SK-N-SH treated with all-trans-retinoic acid at 6 μM for 48 hours (cell line): ENCODE measurements at regions not wholly inside any gene's neighbourhood (a gene's known extent, or its start where the extent isn't known, plus 50 kb on each side); places are given as distances from the start of the nearest gene placed in this dataset.

Source experiments
- ATAC-seq: fragments of 200-7000 bp; cut with Tn5 transposase; 3 replicates; pipeline ENCODE4 v1.9.1; 2020; ENCODE audit warnings: mild to moderate bottlenecking, moderate library complexity
- ARNTL ChIP-seq: fragments of 450-650 bp; formaldehyde crosslinking; IDR thresholded peaks from 2 replicates; pipeline ENCODE4 v1.5.0; 2020; ENCODE audit warnings: low read depth, mild to moderate bottlenecking, moderate library complexity, borderline replicate concordance
- BACH2 ChIP-seq: fragments of 250-450 bp; sonication (Bioruptor Pico); IDR thresholded peaks from 2 replicates; pipeline ENCODE4 v1.9.0; 2021; ENCODE audit warnings: mild to moderate bottlenecking, borderline replicate concordance
- CREB5 ChIP-seq: fragments of 250-450 bp; sonication (Bioruptor Pico); IDR thresholded peaks from 2 replicates; pipeline ENCODE4 v1.5.1; 2020; ENCODE audit warnings: low read depth, mild to moderate bottlenecking, moderate library complexity
- CSRNP3 ChIP-seq: fragments of 250-450 bp; sonication (Bioruptor Pico); IDR thresholded peaks from 2 replicates; pipeline ENCODE4 v1.5.1; 2021; ENCODE audit warnings: mild to moderate bottlenecking, moderate library complexity
- ESRRG ChIP-seq: fragments of 250-450 bp; sonication (Bioruptor Pico); IDR thresholded peaks from 2 replicates; pipeline ENCODE4 v1.6.1; 2021; ENCODE audit warnings: mild to moderate bottlenecking
- GLIS3 ChIP-seq: fragments of 250-450 bp; sonication (Bioruptor Pico); IDR thresholded peaks from 2 replicates; pipeline ENCODE4 v1.5.0; 2020; ENCODE audit warnings: mild to moderate bottlenecking, moderate library complexity
- ISL1 ChIP-seq: fragments of 250-450 bp; sonication (Bioruptor Pico); IDR thresholded peaks from 2 replicates; pipeline ENCODE4 v2.1.2; 2022; ENCODE audit warnings: mild to moderate bottlenecking, moderate library complexity
- PATZ1 ChIP-seq: fragments of 250-450 bp; sonication (Bioruptor Pico); IDR thresholded peaks from 2 replicates; pipeline ENCODE4 v1.8.0; 2020; ENCODE audit warnings: mild to moderate bottlenecking, moderate library complexity, borderline replicate concordance
- POU6F1 ChIP-seq: fragments of 250-450 bp; sonication (Bioruptor Pico); IDR thresholded peaks from 2 replicates; pipeline ENCODE4 v1.8.0; 2021; ENCODE audit warnings: low read depth, mild to moderate bottlenecking, moderate library complexity, borderline replicate concordance
- RARB ChIP-seq: fragments of 250-450 bp; sonication (Bioruptor Pico); IDR thresholded peaks from 2 replicates; pipeline ENCODE4 v1.8.0; 2021; ENCODE audit warnings: mild to moderate bottlenecking, moderate library complexity
- TCF4 ChIP-seq: fragments of 250-450 bp; sonication (Bioruptor Pico); IDR thresholded peaks from 2 replicates; pipeline ENCODE4 v1.8.0; 2021; ENCODE audit warnings: mild to moderate bottlenecking, moderate library complexity, borderline replicate concordance
- TOX ChIP-seq: fragments of 250-450 bp; sonication (Bioruptor Pico); IDR thresholded peaks from 2 replicates; pipeline ENCODE4 v1.8.0; 2021; ENCODE audit warnings: mild to moderate bottlenecking, moderate library complexity, borderline replicate concordance
- TSHZ2 ChIP-seq: fragments of 250-450 bp; sonication (Bioruptor Pico); IDR thresholded peaks from 2 replicates; pipeline ENCODE4 v1.5.0; 2020; ENCODE audit warnings: mild to moderate bottlenecking, moderate library complexity
- ZC3H10 ChIP-seq: fragments of 250-450 bp; sonication (Bioruptor Pico); IDR thresholded peaks from 2 replicates; pipeline ENCODE4 v1.5.1; 2021; ENCODE audit warnings: mild to moderate bottlenecking, moderate library complexity
- ZFP3 ChIP-seq: fragments of 250-450 bp; sonication (Bioruptor Pico); IDR thresholded peaks from 2 replicates; pipeline ENCODE4 v1.5.0; 2020; ENCODE audit warnings: mild to moderate bottlenecking, moderate library complexity
- ZFP30 ChIP-seq: fragments of 450-650 bp; formaldehyde crosslinking; IDR thresholded peaks from 2 replicates; pipeline ENCODE4 v1.5.0; 2022; ENCODE audit warnings: mild to moderate bottlenecking, moderate library complexity
- ZNF565 ChIP-seq: fragments of 450-650 bp; formaldehyde crosslinking; conservative IDR thresholded peaks from 2 replicates; pipeline ENCODE4 v1.5.0; 2020; ENCODE audit warnings: low read depth, mild to moderate bottlenecking, moderate library complexity
- ZNF70 ChIP-seq: fragments of 450-650 bp; formaldehyde crosslinking; IDR thresholded peaks from 2 replicates; pipeline ENCODE4 v1.5.0; 2020; ENCODE audit warnings: mild to moderate bottlenecking, moderate library complexity

GRCh38 chr10:6314620-6315205, 112.0 kb downstream of the PFKFB3 start:
- ATAC-seq: peak; percentile 36; the same call in 2 of the 3 replicates
- no peak for TF ChIP-seq ARNTL (CRISPR knock-in tag)
- no peak for TF ChIP-seq PATZ1 (CRISPR knock-in tag)
- no peak for TF ChIP-seq BACH2
- TF ChIP-seq CSRNP3 (CRISPR knock-in tag): no peak
- TF ChIP-seq TCF4 (CRISPR knock-in tag): no peak
- TF ChIP-seq TOX (CRISPR knock-in tag): no peak
- no peak for TF ChIP-seq ISL1
- TF ChIP-seq ZNF70 (CRISPR knock-in tag): no peak
- no peak for TF ChIP-seq GLIS3 (CRISPR knock-in tag)
- TF ChIP-seq, all 23 proteins: peak for 0

- TF ChIP-seq PATZ1 (CRISPR knock-in tag) (no peak), ZFP30 (CRISPR knock-in tag) (no peak), ISL1 (no peak), BACH2 (no peak), ESRRG (CRISPR knock-in tag) (no peak), CREB5 (CRISPR knock-in tag) (no peak), TSHZ2 (no peak), GLIS3 (CRISPR knock-in tag) (no peak), ZC3H10 (CRISPR knock-in tag) (no peak), TCF4 (CRISPR knock-in tag) (no peak), ZNF565 (no peak), ZFP3 (CRISPR knock-in tag) (no peak), RARB (CRISPR knock-in tag) (no peak)
- TF ChIP-seq, all 23 proteins: peak for 0
- no peak for ATAC-seq
Measured at GRCh38 chr10:6319119-6319518, 116.4 kb downstream of the PFKFB3 start.

GRCh38 chr10:6320320-6321010, 117.7 kb downstream of the PFKFB3 start:
- ATAC-seq: no peak
- TF ChIP-seq ZNF70 (CRISPR knock-in tag): no peak
- TF ChIP-seq TOX (CRISPR knock-in tag): no peak
- no peak for TF ChIP-seq ESRRG (CRISPR knock-in tag)
- TF ChIP-seq ZC3H10 (CRISPR knock-in tag): no peak
- TF ChIP-seq TCF4 (CRISPR knock-in tag): no peak
- TF ChIP-seq TSHZ2: no peak
- TF ChIP-seq POU6F1 (CRISPR knock-in tag): no peak
- TF ChIP-seq ARNTL (CRISPR knock-in tag): no peak
- TF ChIP-seq ZNF565: no peak
